ENCODE measurements at regions not wholly inside any gene's neighbourhood (a gene's known extent, or its start where the extent isn't known, plus 50 kb on each side); places are given as distances from the start of the nearest gene placed in this dataset.

- TF ChIP-seq, protein P1, sequence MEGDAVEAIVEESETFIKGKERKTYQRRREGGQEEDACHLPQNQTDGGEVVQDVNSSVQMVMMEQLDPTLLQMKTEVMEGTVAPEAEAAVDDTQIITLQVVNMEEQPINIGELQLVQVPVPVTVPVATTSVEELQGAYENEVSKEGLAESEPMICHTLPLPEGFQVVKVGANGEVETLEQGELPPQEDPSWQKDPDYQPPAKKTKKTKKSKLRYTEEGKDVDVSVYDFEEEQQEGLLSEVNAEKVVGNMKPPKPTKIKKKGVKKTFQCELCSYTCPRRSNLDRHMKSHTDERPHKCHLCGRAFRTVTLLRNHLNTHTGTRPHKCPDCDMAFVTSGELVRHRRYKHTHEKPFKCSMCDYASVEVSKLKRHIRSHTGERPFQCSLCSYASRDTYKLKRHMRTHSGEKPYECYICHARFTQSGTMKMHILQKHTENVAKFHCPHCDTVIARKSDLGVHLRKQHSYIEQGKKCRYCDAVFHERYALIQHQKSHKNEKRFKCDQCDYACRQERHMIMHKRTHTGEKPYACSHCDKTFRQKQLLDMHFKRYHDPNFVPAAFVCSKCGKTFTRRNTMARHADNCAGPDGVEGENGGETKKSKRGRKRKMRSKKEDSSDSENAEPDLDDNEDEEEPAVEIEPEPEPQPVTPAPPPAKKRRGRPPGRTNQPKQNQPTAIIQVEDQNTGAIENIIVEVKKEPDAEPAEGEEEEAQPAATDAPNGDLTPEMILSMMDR (IDR thresholded peaks at IDR 0.05; ENCODE audit: extremely low read depth in 1 of 2, insufficient read depth in 1 of 2, low read depth in 1 of 2, low read length in 2 of 2): no peak
- TF ChIP-seq EZH2 (IDR thresholded peaks at IDR 0.05; ENCODE audit: borderline replicate concordance, low read depth, low read length, severe bottlenecking): no peak
- TF ChIP-seq POLR2A (IDR thresholded peaks at IDR 0.05; ENCODE audit: low read depth, low read length): no peak
These were observed 1404.5 kb upstream of the TMEM132C start for GRCh38 chr12:126862500-126862899.

Measured in endothelial cell of umbilical vein (primary cell).